ENCODE measurements at regions not wholly inside any gene's neighbourhood (a gene's known extent, or its start where the extent isn't known, plus 50 kb on each side); places are given as distances from the start of the nearest gene placed in this dataset.

GRCh38 chr6:103047567-103047966 is 1654.1 kb downstream of the GRIK2 start:
- Histone ChIP-seq H3K36me3 (replicated peaks in 1 of 2; ENCODE audit: control insufficient read depth in 1 of 2, insufficient read depth in 2 of 2, low read length in 1 of 2) (no peaks in the 10 kb centered on the region), H3F3A (replicated peaks; ENCODE audit: insufficient read depth) (no peaks in the 10 kb centered on the region), H2AFZ (ENCODE audit: low read depth) (no peak overlapping the region), H3K79me2 (ENCODE audit: insufficient read depth) (no peaks in the 10 kb centered on the region), H3K9ac (no peak overlapping the region), H3K4me2 (no peak overlapping the region), H3K4me3 (ENCODE audit: low read depth in 2 of 2, low read length in 1 of 2) (no peak overlapping the region), H3K9me3 (no peaks in the 10 kb centered on the region), H3K27ac (ENCODE audit: low read depth in 2 of 2, low read length in 1 of 2) (no peak overlapping the region), H3K27me3 (ENCODE audit: insufficient read depth) (no peaks in the 10 kb centered on the region), H3K4me1 (ENCODE audit: control insufficient read depth in 1 of 2, insufficient read depth in 2 of 2, low read depth in 1 of 2, low read length in 1 of 2) (no peaks in the 10 kb centered on the region), H3K9me2 (no peaks in the 10 kb centered on the region), H4K20me1 (ENCODE audit: insufficient read depth) (no peaks in the 10 kb centered on the region)
- CTCF ChIA-PET: no interaction called here
- DNase-seq: no peak
- no peak for TF ChIP-seq CHD2 (IDR thresholded peaks at IDR 0.05; ENCODE audit: low read length, partially characterized antibody)
- TF ChIP-seq GATA2 (CRISPR knock-in tag; IDR thresholded peaks at IDR 0.05): no peak
- TF ChIP-seq RAD21 (IDR thresholded peaks at IDR 0.05; ENCODE audit: low read length): no peak
- TF ChIP-seq ZBTB33 (IDR thresholded peaks at IDR 0.05; ENCODE audit: borderline replicate concordance, low read depth): no peak
- no peak for TF ChIP-seq TAF1 (IDR thresholded peaks at IDR 0.05; ENCODE audit: borderline replicate concordance, low read depth, low read length)
- no peak for TF ChIP-seq MEF2A (IDR thresholded peaks at IDR 0.05; ENCODE audit: borderline replicate concordance, low read depth)
- no peak for TF ChIP-seq ELF1 (IDR thresholded peaks at IDR 0.05)
- no peak for TF ChIP-seq FOXM1 (IDR thresholded peaks at IDR 0.05; ENCODE audit: low read depth)
- no peak for TF ChIP-seq CTCF (IDR thresholded peaks at IDR 0.05)
- TF ChIP-seq YY1 (IDR thresholded peaks at IDR 0.05; ENCODE audit: low read depth): no peak
- POLR2A ChIA-PET: no interaction called here

DNA sequence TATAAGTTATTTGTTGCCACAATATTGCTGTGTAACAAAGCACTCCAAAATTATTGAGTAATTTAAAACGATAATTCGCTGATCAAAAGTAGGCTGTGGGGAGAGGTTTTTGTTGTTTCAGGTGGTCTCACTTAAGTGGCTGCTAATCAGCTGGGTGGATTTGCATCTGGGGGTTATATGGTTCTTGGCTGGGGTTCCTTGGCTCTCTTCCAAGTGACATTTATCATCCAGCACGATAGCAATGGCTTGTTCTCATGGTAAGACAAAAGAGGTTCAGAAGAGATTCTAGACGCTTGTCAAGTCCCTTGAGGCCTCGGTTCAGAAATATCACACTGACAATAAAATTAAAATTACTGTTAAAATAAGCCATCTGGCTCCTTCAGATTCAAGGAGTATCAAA is 1648.8 kb downstream of the GRIK2 start:
- Histone ChIP-seq H3K4me2 (no peak overlapping the region), H3K27ac (ENCODE audit: low read depth in 2 of 2, low read length in 1 of 2) (no peak overlapping the region), H3K79me2 (ENCODE audit: insufficient read depth) (no peaks in the 10 kb centered on the region), H3K36me3 (replicated peaks in 1 of 2; ENCODE audit: control insufficient read depth in 1 of 2, insufficient read depth in 2 of 2, low read length in 1 of 2) (no peaks in the 10 kb centered on the region), H3K4me3 (ENCODE audit: low read depth in 2 of 2, low read length in 1 of 2) (no peak overlapping the region), H4K20me1 (ENCODE audit: insufficient read depth) (no peaks in the 10 kb centered on the region), H3K27me3 (ENCODE audit: insufficient read depth) (no peaks in the 10 kb centered on the region), H3K9me2 (no peaks in the 10 kb centered on the region), H3K9ac (no peak overlapping the region), H3K9me3 (no peaks in the 10 kb centered on the region), H2AFZ (ENCODE audit: low read depth) (no peak overlapping the region), H3F3A (replicated peaks; ENCODE audit: insufficient read depth) (no peaks in the 10 kb centered on the region), H3K4me1 (ENCODE audit: control insufficient read depth in 1 of 2, insufficient read depth in 2 of 2, low read depth in 1 of 2, low read length in 1 of 2) (no peaks in the 10 kb centered on the region)
- 52% methylated on average over 5 of the region's 5 CpGs for WGBS (ENCODE audit: low lambda C conversion rate)
- POLR2A ChIA-PET: no interaction called here
- TF ChIP-seq EZH2phosphoT487 (IDR thresholded peaks at IDR 0.05; ENCODE audit: borderline replicate concordance, low read depth) (no peak), FOSL2 (IDR thresholded peaks at IDR 0.05; ENCODE audit: borderline replicate concordance, low read depth) (no peak)
- DNase-seq: no peak
- CTCF ChIA-PET: interaction anchor here (1.0 kb wide), 1 partner anchor 13 kb away, joined by 3 read pairs; no protein-coding TSS in a partner anchor
